GM12878 (cell line): ENCODE measurements at regions not wholly inside any gene's neighbourhood (a gene's known extent, or its start where the extent isn't known, plus 50 kb on each side); places are given as distances from the start of the nearest gene placed in this dataset.

Source experiments
- ATAC-seq: fragments of 200-7000 bp; cut with Tn5 transposase; 3 replicates; pipeline ENCODE4 v1.9.1; 2020; ENCODE audit warnings: mild to moderate bottlenecking, moderate library complexity
- BruUV-seq: library from RNA; stranded (reverse); fragments of 400-500 nt; replicated peaks from 2 replicates; lab custom pipeline; 2021; lab: Mats Ljungman, UMichigan
- CTCF ChIA-PET: fragments of 300-600 bp; sonication (Branson Sonifier 250); formaldehyde crosslinking; extraction: SDS; loops from one replicate; lab custom pipeline; 2021; ENCODE audit warnings: inconsistent platforms; lab: Yijun Ruan, JAX
- POLR2A ChIA-PET: fragments of 350-600 bp; formaldehyde crosslinking; extraction: SDS; loops from one replicate; lab custom pipeline; 2021; ENCODE audit warnings: inconsistent platforms; lab: Charles Lee
- RAD21 ChIA-PET: fragments of 300-600 bp; sonication (Branson Sonifier 250); formaldehyde crosslinking; loops from one replicate; lab custom pipeline; 2023; ENCODE audit warnings: antibody characterized with exemption; ENCODE audit not compliant: unreplicated experiment; lab: Charles Lee
- SMC1A ChIA-PET: fragments of 300-600 bp; sonication (Branson Sonifier 250); formaldehyde crosslinking; loops from one replicate; lab custom pipeline; 2023; ENCODE audit not compliant: unreplicated experiment, uncharacterized antibody; lab: Charles Lee
- DNase-seq: peaks from one replicate; pipeline ENCODE4 v3.0.0-alpha.2; 2011; ENCODE audit warnings: low read depth, low spot score
- FAIRE-seq: peaks from 3 replicates; lab custom pipeline; 2011; peaks lifted over from hg19 to GRCh38; lab: Jason Lieb, UNC
- H2AFZ ChIP-seq: 2 replicates; pipeline ENCODE4 v1.6.0; 2011; ENCODE audit warnings: low read depth, low read length, control low read depth; ENCODE audit not compliant: control insufficient read depth
- H3K27ac ChIP-seq: 2 replicates; pipeline ENCODE4 v1.5.1; 2011; ENCODE audit warnings: control low read depth; ENCODE audit not compliant: control insufficient read depth, insufficient read depth
- H3K27me3 ChIP-seq, 2 experiments: replicated peaks in 1 of 2; 2 replicates each; pipeline versions ENCODE4 v1.6.0 to v1.6.1; 2011; ENCODE audit warnings: low read length in 1 of 2; ENCODE audit not compliant: control insufficient read depth in 2 of 2, insufficient read depth in 2 of 2
- H3K36me3 ChIP-seq, 2 experiments: 2 replicates each; pipeline ENCODE4 v1.5.1; 2011; ENCODE audit warnings: low read length in 1 of 2; ENCODE audit not compliant: control insufficient read depth in 2 of 2, insufficient read depth in 2 of 2
- H3K4me1 ChIP-seq: 2 replicates; pipeline ENCODE4 v1.6.1; 2011; ENCODE audit warnings: mild to moderate bottlenecking, low read length, moderate library complexity, mixed read lengths; ENCODE audit not compliant: control insufficient read depth, insufficient read depth
- H3K4me2 ChIP-seq: 2 replicates; pipeline ENCODE4 v1.6.0; 2011; ENCODE audit warnings: control low read depth; ENCODE audit not compliant: control insufficient read depth, insufficient read depth
- H3K4me3 ChIP-seq: fragments of 200-600 bp; sonication (generic); 2 replicates; pipeline ENCODE4 v1.5.1; 2016
- H3K79me2 ChIP-seq: 2 replicates; pipeline ENCODE4 v1.6.0; 2011; ENCODE audit warnings: low read length; ENCODE audit not compliant: control insufficient read depth, insufficient read depth
- H3K9ac ChIP-seq: 2 replicates; pipeline ENCODE4 v1.8.0; 2011; ENCODE audit warnings: low read length, control low read depth, mixed read lengths; ENCODE audit not compliant: control insufficient read depth, insufficient read depth
- H3K9me3 ChIP-seq: replicated peaks from 3 replicates; pipeline ENCODE4 v1.5.1; 2011; ENCODE audit warnings: mild to moderate bottlenecking, low read length; ENCODE audit not compliant: control insufficient read depth, insufficient read depth
- H4K20me1 ChIP-seq: 2 replicates; pipeline ENCODE4 v1.6.0; 2011; ENCODE audit not compliant: control insufficient read depth, insufficient read depth
- CHD1 ChIP-seq: IDR thresholded peaks from 2 replicates; pipeline ENCODE4 v1.6.1; 2012; ENCODE audit warnings: low read depth, low read length, improper control_type of control experiment
- ELK1 ChIP-seq: IDR thresholded peaks from 2 replicates; pipeline ENCODE4 v1.6.1; 2012; ENCODE audit warnings: low read depth, low read length, improper control_type of control experiment
- JUNB ChIP-seq: IDR thresholded peaks from 2 replicates; pipeline ENCODE4 v1.6.1; 2016; ENCODE audit warnings: antibody characterized with exemption, mild to moderate bottlenecking
- JUND ChIP-seq: IDR thresholded peaks from 2 replicates; pipeline ENCODE4 v1.6.1; 2012; ENCODE audit warnings: low read depth, mild to moderate bottlenecking, low read length, improper control_type of control experiment, moderate library complexity
- NR2F1 ChIP-seq: fragments of 450-650 bp; conservative IDR thresholded peaks from 2 replicates; pipeline ENCODE4 v1.6.1; 2017; ENCODE audit warnings: mild to moderate bottlenecking
- RAD21 ChIP-seq: IDR thresholded peaks from 2 replicates; pipeline ENCODE4 v1.6.1; 2011; ENCODE audit warnings: mild to moderate bottlenecking, low read depth, low read length, moderate library complexity; ENCODE audit not compliant: insufficient read depth
- RAD51 ChIP-seq: fragments of 450-650 bp; IDR thresholded peaks from 2 replicates; pipeline ENCODE4 v1.6.1; 2016; ENCODE audit warnings: moderate library complexity, mild to moderate bottlenecking, inconsistent platforms
- SUZ12 ChIP-seq: fragments of 200-600 bp; sonication (generic); IDR thresholded peaks from one replicate; pipeline ENCODE4 v1.6.1; 2018; ENCODE audit warnings: antibody characterized with exemption, mild to moderate bottlenecking; ENCODE audit not compliant: unreplicated experiment
- WGBS: methylation state at CpG from one replicate; pipeline ENCODE4 v1.1.6; 2016; ENCODE audit warnings: low lambda C conversion rate; ENCODE audit not compliant: insufficient replicate concordance, insufficient coverage; ENCODE audit errors: missing lambda C conversion rate; 5-methylcytosine and 5-hydroxymethylcytosine counted together
- in situ Hi-C: fragments of 300-500 bp; cut with MboI; formaldehyde crosslinking; loops from 9 replicates; pipeline ENCODE4 v1.14.3; 2018; ENCODE audit warnings: mixed read lengths
- intact Hi-C: fragments of 100-400 bp; cut with micrococcal nuclease; formaldehyde crosslinking; loops from one replicate; pipeline ENCODE4 v1.14.2; 2022; ENCODE audit not compliant: unreplicated experiment

GRCh38 chr10:128233422-128233821 is 107.2 kb upstream of the MKI67 start:
- POLR2A ChIA-PET = no interaction called here
- intact Hi-C loops = no loop called here
- no peak overlapping the region for H3K9ac ChIP-seq
- ATAC-seq = no peak
- TF ChIP-seq NR2F1 = no peak
- no peak for TF ChIP-seq RAD51
- TF ChIP-seq, all 136 proteins: peak for 0
- H3K4me1 ChIP-seq = no peaks in the 10 kb centered on the region
- no peaks in the 10 kb centered on the region for H3K79me2 ChIP-seq
- FAIRE-seq = no peak
- RAD21 ChIA-PET = no interaction called here
- no peak overlapping the region for H3K27ac ChIP-seq
- WGBS = 0% methylated on average over 2 of the region's 2 CpGs
- no peak overlapping the region for H3K4me3 ChIP-seq
- SMC1A ChIA-PET = no interaction called here
- CTCF ChIA-PET = no interaction called here
- no peaks in the 10 kb centered on the region for H4K20me1 ChIP-seq
- H3K9me3 ChIP-seq = no peaks in the 10 kb centered on the region; the same call in 2 of the 3 replicates
- no peak overlapping the region for H2AFZ ChIP-seq
- in situ Hi-C loops = no loop called here
- no peaks in the 10 kb centered on the region for H3K27me3 ChIP-seq
- H3K36me3 ChIP-seq = no peaks in the 10 kb centered on the region
- H3K4me2 ChIP-seq = no peak overlapping the region
- no TSS peak for BruUV-seq
- DNase-seq = no peak

GRCh38 chr10:128237710-128238109 is 111.5 kb upstream of the MKI67 start:
- ChIA-PET SMC1A (no interaction called here), CTCF (no interaction called here), RAD21 (no interaction called here), POLR2A (no interaction called here)
- H3K4me1 ChIP-seq = no peaks in the 10 kb centered on the region
- H3K4me2 ChIP-seq = no peak overlapping the region
- no TSS peak for BruUV-seq
- no peaks in the 10 kb centered on the region for H3K36me3 ChIP-seq
- DNase-seq (no peak), ATAC-seq (no peak), FAIRE-seq (no peak)
- H3K9me3 ChIP-seq = no peaks in the 10 kb centered on the region; the same call in 2 of the 3 replicates
- no peaks in the 10 kb centered on the region for H4K20me1 ChIP-seq
- H3K27me3 ChIP-seq = no peaks in the 10 kb centered on the region
- H3K4me3 ChIP-seq = no peak overlapping the region
- H3K79me2 ChIP-seq = no peaks in the 10 kb centered on the region
- TF ChIP-seq CHD1 = no peak
- no peak for TF ChIP-seq JUNB
- TF ChIP-seq RAD21 = no peak
- TF ChIP-seq SUZ12 = no peak
- no peak for TF ChIP-seq ELK1
- TF ChIP-seq JUND = no peak
- intact Hi-C loops = no loop called here
- WGBS = 0% methylated on average over 5 of the region's 5 CpGs
- no peak overlapping the region for H3K9ac ChIP-seq
- H2AFZ ChIP-seq = no peak overlapping the region
- in situ Hi-C loops = no loop called here
- H3K27ac ChIP-seq = no peak overlapping the region
